ENCODE measurements at regions not wholly inside any gene's neighbourhood (a gene's known extent, or its start where the extent isn't known, plus 50 kb on each side); places are given as distances from the start of the nearest gene placed in this dataset.
"Not testable (repeated sequence)": the region's sequence is repeated elsewhere in the genome, so short reads cannot be mapped to it uniquely, and the experiment has no call there.

- not testable (repeated sequence) for TF ChIP-seq CTCF, POLR2A, EP300 (IDR thresholded peaks at IDR 0.05)
These were observed 108.2 kb downstream of the C16orf95 start for GRCh38 chr16:87208968-87209367.

Data from ovary (tissue), 3 donors.